ENCODE measurements at regions not wholly inside any gene's neighbourhood (a gene's known extent, or its start where the extent isn't known, plus 50 kb on each side); places are given as distances from the start of the nearest gene placed in this dataset.

GRCh38 chr10:63994371-63994770 lies 473.2 kb downstream of the REEP3 start:
- TF ChIP-seq, protein P1, sequence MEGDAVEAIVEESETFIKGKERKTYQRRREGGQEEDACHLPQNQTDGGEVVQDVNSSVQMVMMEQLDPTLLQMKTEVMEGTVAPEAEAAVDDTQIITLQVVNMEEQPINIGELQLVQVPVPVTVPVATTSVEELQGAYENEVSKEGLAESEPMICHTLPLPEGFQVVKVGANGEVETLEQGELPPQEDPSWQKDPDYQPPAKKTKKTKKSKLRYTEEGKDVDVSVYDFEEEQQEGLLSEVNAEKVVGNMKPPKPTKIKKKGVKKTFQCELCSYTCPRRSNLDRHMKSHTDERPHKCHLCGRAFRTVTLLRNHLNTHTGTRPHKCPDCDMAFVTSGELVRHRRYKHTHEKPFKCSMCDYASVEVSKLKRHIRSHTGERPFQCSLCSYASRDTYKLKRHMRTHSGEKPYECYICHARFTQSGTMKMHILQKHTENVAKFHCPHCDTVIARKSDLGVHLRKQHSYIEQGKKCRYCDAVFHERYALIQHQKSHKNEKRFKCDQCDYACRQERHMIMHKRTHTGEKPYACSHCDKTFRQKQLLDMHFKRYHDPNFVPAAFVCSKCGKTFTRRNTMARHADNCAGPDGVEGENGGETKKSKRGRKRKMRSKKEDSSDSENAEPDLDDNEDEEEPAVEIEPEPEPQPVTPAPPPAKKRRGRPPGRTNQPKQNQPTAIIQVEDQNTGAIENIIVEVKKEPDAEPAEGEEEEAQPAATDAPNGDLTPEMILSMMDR (IDR thresholded peaks at IDR 0.05; ENCODE audit: poor library complexity): no peak
- no peak for TF ChIP-seq EZH2 (IDR thresholded peaks at IDR 0.05; ENCODE audit: borderline replicate concordance)

All from hepatocyte (in vitro differentiated cells).